Endothelial cell of umbilical vein (primary cell): ENCODE measurements at regions not wholly inside any gene's neighbourhood (a gene's known extent, or its start where the extent isn't known, plus 50 kb on each side); places are given as distances from the start of the nearest gene placed in this dataset.

Experiments used
- BruUV-seq: library from RNA; stranded (reverse); fragments of 400-500 nt; replicated peaks from 2 replicates; lab custom pipeline; 2021; lab: Mats Ljungman, UMichigan
- CTCF ChIA-PET: fragments of 300-600, 350-600 bp; sonication (Branson Sonifier 250); formaldehyde crosslinking; loops from one replicate; lab custom pipeline; 2021; ENCODE audit warnings: antibody characterized with exemption, inconsistent platforms; lab: Charles Lee
- POLR2A ChIA-PET: fragments of 300-600, 350-600 bp; sonication (Branson Sonifier 250); formaldehyde crosslinking; loops from one replicate; lab custom pipeline; 2021; ENCODE audit warnings: antibody characterized with exemption, inconsistent platforms; lab: Charles Lee
- DNase-seq: peaks from one replicate; pipeline ENCODE4 v3.0.0-alpha.2; 2011; ENCODE audit warnings: low read depth, low spot score
- FAIRE-seq: peaks from 2 replicates; lab custom pipeline; 2011; peaks lifted over from hg19 to GRCh38; lab: Jason Lieb, UNC
- H2AFZ ChIP-seq: 2 replicates; pipeline ENCODE4 v1.6.0; 2012; ENCODE audit warnings: low read depth, low read length, control low read depth, inconsistent platforms
- H3K27ac ChIP-seq: 2 replicates; pipeline ENCODE4 v1.5.1; 2011; ENCODE audit warnings: low read depth, mild to moderate bottlenecking, control low read depth, low read length, moderate library complexity; ENCODE audit not compliant: insufficient read depth
- H3K27me3 ChIP-seq, 2 experiments: 2 replicates each; pipeline versions ENCODE4 v1.6.0 to v1.6.1; 2011; ENCODE audit warnings: low read length in 2 of 2, mixed read lengths in 1 of 2; ENCODE audit not compliant: control insufficient read depth in 2 of 2, insufficient read depth in 2 of 2
- H3K36me3 ChIP-seq, 2 experiments: 2 replicates in 1 of 2; 3 replicates in 1 of 2; pipeline ENCODE4 v1.5.1; 2011; ENCODE audit warnings: low read length in 2 of 2, mild to moderate bottlenecking in 1 of 2, moderate library complexity in 1 of 2; ENCODE audit not compliant: control insufficient read depth in 2 of 2, insufficient read depth in 2 of 2; ENCODE audit errors: extremely low read depth in 1 of 2
- H3K4me1 ChIP-seq: 3 replicates; pipeline ENCODE4 v1.5.1; 2011; ENCODE audit warnings: mild to moderate bottlenecking, low read length; ENCODE audit not compliant: control insufficient read depth, insufficient read depth; ENCODE audit errors: extremely low read depth
- H3K4me2 ChIP-seq: 2 replicates; pipeline ENCODE4 v1.6.1; 2011; ENCODE audit warnings: low read length, control low read depth, mixed read lengths; ENCODE audit not compliant: insufficient read depth
- H3K4me3 ChIP-seq, 3 experiments: fragments of 200-600 bp in 1 of 3; sonication (generic), shearing (Covaris generic) in 1 of 3; replicated peaks in 1 of 3; 2 replicates each; pipeline ENCODE4 v1.5.1; 2011 to 2016; ENCODE audit warnings: control low read depth in 3 of 3, low read length in 3 of 3, mild to moderate bottlenecking in 2 of 3, inconsistent platforms in 1 of 3, low read depth in 1 of 3, moderate library complexity in 1 of 3; ENCODE audit not compliant: insufficient read depth in 1 of 3
- H3K79me2 ChIP-seq: 2 replicates; pipeline ENCODE4 v1.6.0; 2012; ENCODE audit warnings: low read length, inconsistent platforms; ENCODE audit not compliant: control insufficient read depth, insufficient read depth
- H3K9ac ChIP-seq: replicated peaks from 2 replicates; pipeline ENCODE3; 2011; ENCODE audit warnings: low read length, control low read depth; ENCODE audit not compliant: insufficient read depth; ENCODE audit errors: extremely low read depth
- H3K9me1 ChIP-seq: replicated peaks from 3 replicates; pipeline ENCODE4 v1.6.0; 2011; ENCODE audit warnings: mild to moderate bottlenecking, low read length; ENCODE audit not compliant: control insufficient read depth, insufficient read depth; ENCODE audit errors: extremely low read depth
- H3K9me3 ChIP-seq: replicated peaks from 2 replicates; pipeline ENCODE4 v1.5.1; 2012; ENCODE audit warnings: low read length, inconsistent platforms; ENCODE audit not compliant: control insufficient read depth, insufficient read depth
- H4K20me1 ChIP-seq: replicated peaks from 2 replicates; pipeline ENCODE3; 2011; ENCODE audit warnings: mild to moderate bottlenecking, low read length; ENCODE audit not compliant: control insufficient read depth, insufficient read depth; ENCODE audit errors: extremely low read depth
- EZH2 ChIP-seq: IDR thresholded peaks from 2 replicates; pipeline ENCODE4 v1.6.1; 2012; ENCODE audit warnings: borderline replicate concordance, low read depth, mild to moderate bottlenecking, moderate library complexity, low read length, inconsistent platforms; ENCODE audit not compliant: severe bottlenecking
- FOS ChIP-seq: IDR thresholded peaks from 2 replicates; pipeline ENCODE4 v1.6.1; 2011; ENCODE audit warnings: mild to moderate bottlenecking, low read length, moderate library complexity, borderline replicate concordance; ENCODE audit not compliant: insufficient read depth
- GATA2 ChIP-seq: IDR thresholded peaks from 2 replicates; pipeline ENCODE4 v1.7.0; 2011; ENCODE audit warnings: low read depth, mild to moderate bottlenecking, moderate library complexity, mixed read lengths, low read length; ENCODE audit not compliant: insufficient read length, insufficient read depth
- JUN ChIP-seq: IDR thresholded peaks from 2 replicates; pipeline ENCODE4 v1.6.1; 2011; ENCODE audit warnings: borderline replicate concordance, low read depth; ENCODE audit not compliant: insufficient read length, insufficient read depth
- MYC ChIP-seq: IDR thresholded peaks from one replicate; pipeline ENCODE4 v1.6.1; 2011; ENCODE audit warnings: mild to moderate bottlenecking, low read depth, low read length
- POLR2A ChIP-seq: IDR thresholded peaks from 2 replicates; pipeline ENCODE4 v1.6.1; 2012; ENCODE audit warnings: low read depth, mild to moderate bottlenecking, control low read depth, low read length
- POLR2AphosphoS5 ChIP-seq: IDR thresholded peaks from 2 replicates; pipeline ENCODE4 v1.6.1; 2012; ENCODE audit warnings: low read depth, mild to moderate bottlenecking, control low read depth, low read length, moderate library complexity; ENCODE audit not compliant: insufficient read depth
- dilution Hi-C: fragments of 300-500 bp; cut with MboI; formaldehyde crosslinking; loops from one replicate; pipeline ENCODE4 v1.15.0; 2019; ENCODE audit warnings: low sequenced_read_pairs; ENCODE audit not compliant: extremely low pct_ligation_motif_present
- intact Hi-C: fragments of 100-400 bp; cut with micrococcal nuclease; formaldehyde crosslinking; loops from one replicate; pipeline ENCODE4 v1.10.0; 2022
- TF ChIP-seq, protein P1 (sequence below): IDR thresholded peaks from 2 replicates; pipeline ENCODE4 v1.6.1; 2011; ENCODE audit not compliant: insufficient read depth, insufficient read length
- TF ChIP-seq, protein P2 (sequence below), 2 donors: IDR thresholded peaks; 1 replicate in 1 of 2; 2 replicates in 1 of 2; pipeline ENCODE4 v1.5.1; 2011; ENCODE audit warnings: low read length in 2 of 2, mild to moderate bottlenecking in 2 of 2, moderate library complexity in 2 of 2, control low read depth in 1 of 2, inconsistent platforms in 1 of 2, low read depth in 1 of 2; ENCODE audit not compliant: insufficient read depth in 1 of 2; ENCODE audit errors: extremely low read depth in 1 of 2

DNA sequence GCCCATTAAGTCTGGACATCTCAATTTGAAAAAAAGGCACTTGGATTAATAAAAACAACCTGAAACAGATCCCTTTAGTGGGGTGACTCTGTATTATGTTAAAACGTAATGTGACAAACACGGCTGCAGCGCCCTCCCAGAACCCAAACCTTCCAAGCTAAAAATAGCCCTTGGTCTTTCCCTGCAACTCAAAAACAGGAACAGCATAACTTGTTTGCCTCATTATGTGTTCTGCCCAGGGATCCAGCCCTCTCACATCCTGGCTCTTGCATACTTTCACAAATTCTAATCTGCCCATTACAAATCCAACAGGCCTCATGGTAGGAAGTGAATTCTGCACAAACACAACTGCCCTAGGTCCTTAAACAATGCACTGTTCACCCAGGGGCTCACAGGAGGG, 94.7 kb upstream of the GADD45A start:
- Histone ChIP-seq H3K79me2 (no peaks in the 10 kb centered on the region), H2AFZ (no peak overlapping the region), H3K9me1 (no peaks in the 10 kb centered on the region), H3K4me2 (no peak overlapping the region), H4K20me1 (no peaks in the 10 kb centered on the region), H3K27me3 (no peaks in the 10 kb centered on the region), H3K4me3 (no peak overlapping the region), H3K4me1 (peaks cover 3% of the 10 kb centered on the region), H3K9ac (no peak overlapping the region), H3K36me3 (no peaks in the 10 kb centered on the region), H3K27ac (peak overlapping the region; percentile 38), H3K9me3 (no peaks in the 10 kb centered on the region)
- FAIRE-seq (peak; percentile 85), DNase-seq (peak; percentile 97)
- intact Hi-C loops, result loop anchor here (1.0 to 2.0 kb wide), 5 partner anchors 28 to 95 kb away; partner anchors contain the start of gene GADD45A
- ChIA-PET CTCF (no interaction called here), POLR2A (no interaction called here)
- dilution Hi-C loops, result no loop called here
- BruUV-seq, result no TSS peak
- no peak for TF ChIP-seq GATA2
- no peak for TF ChIP-seq POLR2AphosphoS5
- TF ChIP-seq MYC, result no peak

DNA sequence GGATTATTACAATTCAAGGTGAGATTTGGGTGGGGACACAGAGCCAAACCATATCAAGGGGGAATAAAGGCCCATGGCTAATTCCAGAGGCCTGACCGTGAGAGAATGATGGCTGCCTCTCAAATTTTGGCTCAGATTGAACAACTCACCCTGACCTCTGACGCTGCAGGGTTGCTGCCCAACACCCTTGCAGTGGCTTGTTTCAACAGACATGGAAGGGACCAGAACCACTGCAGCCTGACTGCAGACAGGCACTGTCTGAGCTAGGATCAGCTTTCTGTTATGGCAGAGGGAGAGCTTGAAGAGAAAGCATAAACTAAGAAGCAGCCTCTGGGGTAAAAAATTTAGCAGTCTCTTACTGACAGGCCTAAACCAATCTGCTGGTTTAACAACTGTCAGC, 90.2 kb upstream of the GADD45A start:
- CTCF ChIA-PET, result interaction anchor here (1.5 to 1.7 kb wide), 3 partner anchors 12 to 33 kb away, joined by 4 to 5 read pairs (median 4); no protein-coding TSS in a partner anchor
- FAIRE-seq, result no peak

More for the DNA sequence above, 90.2 kb upstream of the GADD45A start:
- peaks cover 2% of the 10 kb centered on the region for H3K4me1 ChIP-seq
- TF ChIP-seq JUN, result no peak
- TF ChIP-seq MYC, result no peak
- TF ChIP-seq, protein P1, sequence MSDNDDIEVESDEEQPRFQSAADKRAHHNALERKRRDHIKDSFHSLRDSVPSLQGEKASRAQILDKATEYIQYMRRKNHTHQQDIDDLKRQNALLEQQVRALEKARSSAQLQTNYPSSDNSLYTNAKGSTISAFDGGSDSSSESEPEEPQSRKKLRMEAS, result no peak
- no peak for TF ChIP-seq POLR2AphosphoS5
- no peak for TF ChIP-seq GATA2
- TF ChIP-seq, protein P2, sequence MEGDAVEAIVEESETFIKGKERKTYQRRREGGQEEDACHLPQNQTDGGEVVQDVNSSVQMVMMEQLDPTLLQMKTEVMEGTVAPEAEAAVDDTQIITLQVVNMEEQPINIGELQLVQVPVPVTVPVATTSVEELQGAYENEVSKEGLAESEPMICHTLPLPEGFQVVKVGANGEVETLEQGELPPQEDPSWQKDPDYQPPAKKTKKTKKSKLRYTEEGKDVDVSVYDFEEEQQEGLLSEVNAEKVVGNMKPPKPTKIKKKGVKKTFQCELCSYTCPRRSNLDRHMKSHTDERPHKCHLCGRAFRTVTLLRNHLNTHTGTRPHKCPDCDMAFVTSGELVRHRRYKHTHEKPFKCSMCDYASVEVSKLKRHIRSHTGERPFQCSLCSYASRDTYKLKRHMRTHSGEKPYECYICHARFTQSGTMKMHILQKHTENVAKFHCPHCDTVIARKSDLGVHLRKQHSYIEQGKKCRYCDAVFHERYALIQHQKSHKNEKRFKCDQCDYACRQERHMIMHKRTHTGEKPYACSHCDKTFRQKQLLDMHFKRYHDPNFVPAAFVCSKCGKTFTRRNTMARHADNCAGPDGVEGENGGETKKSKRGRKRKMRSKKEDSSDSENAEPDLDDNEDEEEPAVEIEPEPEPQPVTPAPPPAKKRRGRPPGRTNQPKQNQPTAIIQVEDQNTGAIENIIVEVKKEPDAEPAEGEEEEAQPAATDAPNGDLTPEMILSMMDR (IDR thresholded peaks at IDR 0.05; ENCODE audit: extremely low read depth in 1 of 2, insufficient read depth in 1 of 2, low read depth in 1 of 2, low read length in 2 of 2), result no peak
- no peak for TF ChIP-seq FOS
- no peak for TF ChIP-seq POLR2A
- no peak for TF ChIP-seq EZH2
- H3K4me2 ChIP-seq, result no peak overlapping the region
- no peaks in the 10 kb centered on the region for H3K36me3 ChIP-seq
- no peaks in the 10 kb centered on the region for H3K9me1 ChIP-seq
- H3K27ac ChIP-seq, result no peak overlapping the region
- H3K79me2 ChIP-seq, result no peaks in the 10 kb centered on the region
- H3K9ac ChIP-seq, result no peak overlapping the region
- no TSS peak for BruUV-seq
- H2AFZ ChIP-seq, result no peak overlapping the region
- H3K4me3 ChIP-seq, result no peak overlapping the region
- no peaks in the 10 kb centered on the region for H4K20me1 ChIP-seq
- intact Hi-C loops, result no loop called here
- dilution Hi-C loops, result no loop called here
- DNase-seq, result no peak
- H3K9me3 ChIP-seq, result no peaks in the 10 kb centered on the region
- no peaks in the 10 kb centered on the region for H3K27me3 ChIP-seq
- POLR2A ChIA-PET, result no interaction called here
